CD4-positive, alpha-beta T cell (primary cell): ENCODE measurements at regions not wholly inside any gene's neighbourhood (a gene's known extent, or its start where the extent isn't known, plus 50 kb on each side); places are given as distances from the start of the nearest gene placed in this dataset.

Experiments used
- ATAC-seq: fragments of 200-7000 bp; cut with Tn5 transposase; one replicate; pipeline ENCODE4 v1.10.0; 2022; ENCODE audit warnings: mild to moderate bottlenecking; ENCODE audit not compliant: poor library complexity
- CTCF ChIA-PET: fragments of 350-600 bp; sonication (Branson Sonifier 250); formaldehyde crosslinking; loops from one replicate; lab custom pipeline; 2021; ENCODE audit warnings: antibody characterized with exemption, inconsistent platforms; lab: Charles Lee
- POLR2A ChIA-PET: fragments of 350-600 bp; sonication (Branson Sonifier 250); formaldehyde crosslinking; loops from one replicate; lab custom pipeline; 2021; ENCODE audit warnings: antibody characterized with exemption, inconsistent platforms; lab: Charles Lee
- DNase-seq, 14 experiments: peaks; one replicate each; pipeline ENCODE4 v3.0.0-alpha.2; 2013 to 2020; ENCODE audit warnings: mixed read lengths in 2 of 14
- H3K27ac ChIP-seq, 2 donors: one replicate each; pipeline versions ENCODE4 v1.5.1 to v1.7.0; 2013; ENCODE audit warnings: low read length in 2 of 2, low read depth in 1 of 2, mild to moderate bottlenecking in 1 of 2
- H3K27me3 ChIP-seq, 2 experiments: 1 replicate in 1 of 2; 2 replicates in 1 of 2; pipeline versions ENCODE4 v1.6.1 to v1.7.0; 2013; ENCODE audit warnings: low read length in 2 of 2, control low read depth in 1 of 2, mild to moderate bottlenecking in 1 of 2, moderate library complexity in 1 of 2; ENCODE audit not compliant: insufficient read depth in 2 of 2, control insufficient read depth in 1 of 2
- H3K36me3 ChIP-seq: one replicate; pipeline ENCODE4 v1.6.1; 2013; ENCODE audit warnings: low read length, control low read depth; ENCODE audit not compliant: insufficient read depth
- H3K4me1 ChIP-seq: one replicate; pipeline ENCODE4 v1.6.1; 2013; ENCODE audit warnings: low read length, control low read depth; ENCODE audit not compliant: insufficient read depth
- H3K4me3 ChIP-seq: one replicate; pipeline ENCODE4 v1.5.1; 2013; ENCODE audit warnings: mild to moderate bottlenecking, low read length, moderate library complexity
- H3K9me3 ChIP-seq, 2 experiments: 1 replicate in 1 of 2; 2 replicates in 1 of 2; pipeline versions ENCODE4 v1.6.1 to v1.7.0; 2013; ENCODE audit warnings: low read length in 2 of 2, mild to moderate bottlenecking in 2 of 2, control low read depth in 1 of 2, moderate library complexity in 1 of 2; ENCODE audit not compliant: control insufficient read depth in 1 of 2, insufficient read depth in 1 of 2
- H3K27ac Mint-ChIP-seq: one replicate; pipeline ENCODE4 v1.8.0; 2020; ENCODE audit warnings: mixed read lengths
- H3K27me3 Mint-ChIP-seq: one replicate; pipeline ENCODE4 v1.8.0; 2021; ENCODE audit warnings: mixed read lengths
- H3K36me3 Mint-ChIP-seq: one replicate; pipeline ENCODE4 v1.8.0; 2021; ENCODE audit warnings: low read depth, mixed read lengths
- H3K4me1 Mint-ChIP-seq: one replicate; pipeline ENCODE4 v1.8.0; 2021; ENCODE audit warnings: low read depth, mixed read lengths
- H3K4me3 Mint-ChIP-seq: one replicate; pipeline ENCODE4 v1.8.0; 2020; ENCODE audit warnings: mild to moderate bottlenecking, mixed read lengths
- H3K9me3 Mint-ChIP-seq: one replicate; pipeline ENCODE4 v1.8.0; 2020; ENCODE audit warnings: mixed read lengths
- CTCF ChIP-seq: fragments of 200-600 bp; IDR thresholded peaks from one replicate; pipeline ENCODE4 v1.8.0; 2022; ENCODE audit warnings: antibody characterized with exemption, mild to moderate bottlenecking
- intact Hi-C, 2 experiments: fragments of 100-400 bp; cut with DNase I in 1 of 2; cut with micrococcal nuclease in 1 of 2; formaldehyde crosslinking; loops; one replicate each; pipeline versions ENCODE4 v1.15.1 to v1.9.0; 2023 to 2025; cut with DNase I, micrococcal nuclease

- Mint-ChIP-seq H3K4me3 (no peak overlapping the region), H3K4me1 (no peaks in the 10 kb centered on the region), H3K27me3 (no peaks in the 10 kb centered on the region), H3K36me3 (no peaks in the 10 kb centered on the region), H3K27ac (no peak overlapping the region), H3K9me3 (peaks cover 18% of the 10 kb centered on the region)
- Histone ChIP-seq H3K36me3 (no peaks in the 10 kb centered on the region), H3K27me3 (no peaks in the 10 kb centered on the region), H3K4me1 (no peaks in the 10 kb centered on the region), H3K27ac (no peak overlapping the region), H3K9me3 (peaks cover 9 to 30% of the 10 kb centered on the region in 2 experiments), H3K4me3 (no peak overlapping the region)
- TF ChIP-seq CTCF: no peak
- ChIA-PET POLR2A (no interaction called here), CTCF (no interaction called here)
- ATAC-seq (no peak), DNase-seq (no peak)
- intact Hi-C loops: no loop called here
Observed at GRCh38 chr11:41789376-41789775, 329.9 kb upstream of the LRRC4C start.

GRCh38 chr11:41795004-41795403, 335.6 kb upstream of the LRRC4C start:
- Mint-ChIP-seq H3K27me3 (no peaks in the 10 kb centered on the region), H3K9me3 (peaks cover 20% of the 10 kb centered on the region), H3K4me3 (no peak overlapping the region), H3K27ac (no peak overlapping the region), H3K4me1 (no peaks in the 10 kb centered on the region), H3K36me3 (no peaks in the 10 kb centered on the region)
- no peaks in the 10 kb centered on the region for H3K4me1 ChIP-seq
- intact Hi-C loops: no loop called here
- no peak for TF ChIP-seq CTCF
- no peaks in the 10 kb centered on the region for H3K36me3 ChIP-seq
- CTCF ChIA-PET: no interaction called here
- DNase-seq: no peak
- H3K27me3 ChIP-seq: no peaks in the 10 kb centered on the region
- POLR2A ChIA-PET: no interaction called here
- ATAC-seq: no peak
- no peak overlapping the region for H3K27ac ChIP-seq
- peaks cover 0 to 14% of the 10 kb centered on the region in 2 experiments for H3K9me3 ChIP-seq
- no peak overlapping the region for H3K4me3 ChIP-seq

GRCh38 chr11:41799754-41800153, 340.3 kb upstream of the LRRC4C start:
- H3K27ac Mint-ChIP-seq: no peak overlapping the region
- H3K4me3 Mint-ChIP-seq: no peak overlapping the region
- no peaks in the 10 kb centered on the region for H3K36me3 Mint-ChIP-seq
- ATAC-seq (no peak), DNase-seq (no peak)
- H3K27me3 Mint-ChIP-seq: no peaks in the 10 kb centered on the region
- Histone ChIP-seq H3K27me3 (no peaks in the 10 kb centered on the region), H3K4me3 (no peak overlapping the region), H3K27ac (no peak overlapping the region), H3K9me3 (peaks cover 4 to 8% of the 10 kb centered on the region in 2 experiments), H3K36me3 (no peaks in the 10 kb centered on the region), H3K4me1 (no peaks in the 10 kb centered on the region)
- ChIA-PET POLR2A (no interaction called here), CTCF (no interaction called here)
- TF ChIP-seq CTCF: no peak
- peaks cover 15% of the 10 kb centered on the region for H3K9me3 Mint-ChIP-seq
- H3K4me1 Mint-ChIP-seq: no peaks in the 10 kb centered on the region
- intact Hi-C loops: no loop called here
